LoVo (cell line): ENCODE measurements at regions not wholly inside any gene's neighbourhood (a gene's known extent, or its start where the extent isn't known, plus 50 kb on each side); places are given as distances from the start of the nearest gene placed in this dataset.
A peak's percentile ranks its signal among the peaks of the same experiment; 100 is the strongest.

Experiments used
- DNase-seq: peaks from one replicate; pipeline ENCODE4 v3.0.0-alpha.2; 2016; ENCODE audit warnings: low spot score

DNA sequence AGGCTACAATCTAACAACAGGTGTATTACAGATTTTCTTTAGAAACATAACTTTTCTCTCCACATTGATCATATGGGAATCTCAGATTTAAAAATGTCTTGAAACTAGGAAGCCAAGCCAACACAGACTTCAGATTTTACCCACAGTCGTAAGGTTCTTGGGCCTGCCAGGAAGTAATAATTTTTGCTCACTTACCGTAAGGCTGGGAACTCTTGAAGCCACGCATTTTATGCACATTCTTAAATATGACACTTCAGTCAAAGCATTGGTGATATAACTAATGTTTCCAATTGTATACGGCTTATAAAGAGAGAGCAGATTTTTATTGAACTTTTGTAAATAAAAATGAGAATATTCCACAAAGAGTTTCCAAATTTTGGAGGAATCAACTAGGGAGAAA is 328.9 kb upstream of the TRPC7 start:
- no peak for DNase-seq

DNA sequence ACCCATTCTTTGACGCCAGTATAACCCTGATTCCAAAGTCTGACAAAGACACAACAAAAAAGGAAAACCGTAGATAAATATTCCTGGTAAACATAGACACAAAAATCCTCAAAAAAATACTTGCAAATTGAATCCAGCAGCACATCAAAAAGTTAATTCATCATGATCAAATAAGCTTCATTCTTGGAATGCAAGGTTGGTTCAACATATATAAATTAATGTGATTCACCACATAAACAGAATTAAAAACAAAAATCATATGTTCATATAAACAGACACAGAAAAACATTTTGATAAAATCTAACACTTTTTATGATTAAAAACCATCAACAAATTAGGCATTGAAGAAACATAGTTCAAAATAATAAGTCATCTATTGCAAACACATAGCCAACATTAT is 324.2 kb upstream of the TRPC7 start:
- DNase-seq, result no peak

DNA sequence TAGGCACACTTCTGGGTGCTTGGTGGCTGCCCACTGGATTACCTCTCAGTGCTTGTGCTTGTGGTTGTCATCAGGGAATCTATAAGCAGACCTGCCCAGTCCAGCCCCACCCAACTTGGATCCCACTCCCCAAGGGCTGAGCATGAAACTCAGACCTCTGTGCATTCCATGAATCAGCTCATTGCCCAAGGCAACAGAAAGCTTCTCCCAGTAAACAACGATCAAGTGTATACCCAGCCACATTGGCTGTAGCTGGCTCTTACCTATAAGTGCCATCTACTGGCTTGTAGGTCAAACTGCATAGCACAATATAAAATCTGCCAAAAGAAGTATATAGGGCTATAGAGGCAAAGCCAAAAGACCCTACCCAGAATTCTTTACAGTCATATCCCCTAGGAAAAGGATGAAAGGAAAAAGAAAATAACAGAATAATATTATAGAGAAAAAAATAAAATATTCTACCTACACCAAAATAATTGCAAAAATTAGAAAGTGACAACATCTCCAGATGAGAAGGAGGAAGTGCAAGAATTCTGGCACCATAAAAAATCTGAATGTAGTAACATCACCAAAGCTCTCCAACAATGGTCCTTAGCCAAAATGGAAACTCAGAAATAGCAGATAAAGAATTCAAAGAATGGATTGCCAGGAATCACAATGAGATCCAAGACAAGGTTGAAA is 321.0 kb upstream of the TRPC7 start:
- peak; percentile 45 for DNase-seq

DNA sequence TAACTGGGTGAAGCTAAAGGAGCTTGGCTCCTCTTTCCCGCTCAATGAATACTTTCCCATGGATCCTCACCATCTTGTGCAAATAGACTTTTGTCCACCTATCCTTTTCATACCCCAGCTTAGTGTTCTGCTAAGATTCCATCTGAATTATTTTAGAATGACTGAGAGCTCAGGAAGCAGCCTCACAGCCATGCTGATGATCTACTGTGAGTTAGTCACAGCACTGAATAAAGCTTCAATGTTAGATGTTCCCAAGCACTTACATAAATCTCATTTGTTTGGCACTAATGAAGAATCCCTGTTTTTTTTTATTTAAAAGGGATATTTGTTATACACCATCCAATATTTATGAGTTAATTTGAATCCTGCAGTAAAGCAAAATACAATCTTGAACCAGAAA is 317.6 kb upstream of the TRPC7 start:
- no peak for DNase-seq

DNA sequence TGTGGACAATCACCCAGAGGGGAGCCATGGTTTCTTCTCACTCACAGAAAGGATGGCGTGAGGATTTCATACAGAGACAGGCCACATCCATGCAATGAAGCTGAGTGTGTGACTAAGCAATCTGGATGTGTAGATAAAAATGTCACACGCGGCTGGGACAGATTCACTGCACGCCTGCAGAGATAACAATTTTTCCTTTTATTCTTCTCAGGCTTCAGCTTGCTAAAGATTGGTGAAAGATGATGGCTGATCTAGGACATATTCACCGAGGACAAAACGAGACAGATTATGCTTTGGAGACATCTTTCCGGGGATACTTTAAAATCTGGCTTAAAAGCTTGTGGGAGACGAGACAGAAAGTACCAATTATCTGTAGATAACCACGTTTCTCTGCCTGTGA is 313.9 kb upstream of the TRPC7 start:
- no peak for DNase-seq

DNA sequence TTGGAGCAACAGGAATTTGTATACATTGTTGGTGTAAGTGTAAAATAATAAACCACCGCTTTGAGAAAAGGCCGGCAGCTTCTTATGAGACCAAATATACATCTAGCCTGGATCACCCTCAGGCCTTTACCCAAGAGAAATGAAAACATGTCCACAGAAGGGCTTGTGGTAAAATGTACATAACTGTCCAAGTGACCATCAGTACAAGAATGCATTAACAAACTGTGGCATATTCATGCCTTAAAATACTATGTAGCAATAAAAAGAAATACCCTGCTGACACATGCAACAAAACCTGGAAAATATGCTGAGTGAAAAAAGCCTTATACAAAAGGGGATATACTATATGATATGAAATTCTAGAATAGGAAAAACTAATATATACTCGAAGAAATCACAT is 311.9 kb upstream of the TRPC7 start:
- no peak for DNase-seq

DNA sequence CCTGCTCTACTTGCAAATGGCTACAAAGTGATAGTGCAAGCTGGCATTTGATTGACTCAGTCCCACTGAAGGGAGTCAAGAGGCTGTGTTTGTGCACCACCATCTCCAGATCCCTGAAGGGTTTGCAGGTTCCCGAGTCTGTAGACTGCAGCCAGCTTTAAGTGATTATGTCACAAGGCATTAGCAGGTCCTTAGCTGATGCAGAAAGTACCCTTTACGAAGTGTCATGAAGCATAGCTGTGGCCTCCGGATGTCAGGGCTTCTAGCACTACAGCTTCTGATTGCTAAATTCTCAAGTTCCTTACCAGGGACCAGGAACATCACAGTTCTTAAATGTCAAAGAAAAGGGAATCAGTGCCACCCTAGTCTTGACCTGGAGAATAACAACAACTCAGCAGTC is 311.3 kb upstream of the TRPC7 start:
- no peak for DNase-seq

DNA sequence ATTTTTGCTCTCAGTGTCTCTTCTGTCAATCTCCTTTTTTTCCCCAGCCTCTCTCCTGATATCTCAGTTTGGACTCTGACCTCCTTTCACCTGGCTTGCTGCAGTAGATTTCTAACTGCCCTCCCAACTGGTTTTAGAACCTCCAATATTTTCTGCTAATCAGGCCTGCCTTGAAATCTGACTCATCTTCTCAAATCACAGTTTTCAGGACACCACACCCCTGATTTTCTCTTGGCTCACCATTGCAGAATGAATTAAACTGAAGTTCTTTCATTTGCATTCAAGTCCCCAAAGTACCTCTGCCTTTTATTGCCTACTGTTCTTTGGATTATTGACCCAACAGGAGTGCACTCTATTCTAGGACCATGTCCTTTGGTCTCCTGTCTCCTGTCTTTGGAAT is 310.4 kb upstream of the TRPC7 start:
- peak; percentile 28 for DNase-seq

DNA sequence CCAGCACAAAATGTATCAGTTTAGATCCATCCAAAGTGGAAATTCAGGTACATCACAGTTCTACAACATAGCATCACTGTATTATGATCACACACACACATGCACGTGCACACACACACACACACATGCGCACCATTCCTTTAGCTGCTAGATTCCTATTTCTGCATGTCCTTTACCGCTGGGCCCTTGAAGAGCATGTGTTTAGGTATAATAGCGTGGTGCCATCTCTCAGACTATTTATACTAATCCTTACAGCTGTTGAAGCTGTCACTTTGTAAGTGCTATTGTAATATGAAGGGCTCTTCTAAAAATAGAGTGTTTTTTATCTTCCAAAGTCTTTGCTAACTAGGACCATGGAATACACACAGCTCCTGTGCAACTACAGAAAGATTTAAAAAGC is 308.8 kb upstream of the TRPC7 start:
- DNase-seq, result no peak

DNA sequence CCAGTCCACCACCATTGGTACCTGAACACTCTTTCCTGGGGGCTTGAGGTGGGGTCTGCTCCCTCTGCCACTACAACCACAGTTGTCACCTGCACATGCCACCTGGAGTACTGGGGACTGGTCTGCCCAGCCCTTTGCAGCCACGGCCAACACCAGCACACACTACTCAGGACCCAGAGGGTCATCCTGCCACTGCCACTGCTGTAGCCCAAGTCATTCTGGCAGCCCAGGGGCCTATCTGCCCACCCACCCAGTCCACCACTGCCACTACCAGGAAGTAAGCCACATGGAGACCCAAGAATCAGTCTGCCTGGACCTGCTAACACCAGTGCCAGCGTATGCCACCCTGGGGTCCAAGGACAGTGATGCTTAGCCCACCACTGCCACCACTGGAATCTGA is 302.4 kb upstream of the TRPC7 start:
- DNase-seq, result no peak

DNA sequence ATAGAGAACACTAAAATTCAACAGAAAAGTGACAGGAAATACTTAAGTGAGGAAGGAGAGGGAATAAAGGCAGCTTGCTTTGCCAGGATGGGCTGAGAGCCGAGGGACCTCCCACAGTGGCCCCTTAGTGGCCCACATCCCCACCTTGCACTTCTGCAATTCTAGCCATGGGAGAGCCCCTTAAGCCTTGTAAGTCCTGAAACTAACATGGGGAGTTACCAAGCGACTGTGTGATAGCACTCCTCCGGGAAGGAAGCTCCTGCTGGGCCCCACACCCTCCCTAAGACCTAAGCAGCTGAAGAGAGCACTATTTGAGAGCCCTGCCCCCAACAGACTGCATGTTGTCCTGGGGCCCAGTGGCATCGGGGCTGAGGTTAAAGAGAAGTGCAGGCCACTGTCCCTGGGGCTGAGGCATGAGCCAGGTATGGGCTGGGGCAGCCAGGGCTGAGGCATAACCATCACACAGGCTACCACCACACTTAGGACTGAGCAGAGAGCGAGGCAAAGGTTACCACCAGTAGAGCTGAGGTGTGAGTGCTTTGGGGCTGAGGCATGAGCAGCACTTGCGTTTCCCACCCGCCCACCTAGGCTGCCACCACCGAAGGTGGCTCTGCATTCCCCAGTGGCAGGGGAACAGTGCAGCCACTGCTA is 301.8 kb upstream of the TRPC7 start:
- no peak for DNase-seq

DNA sequence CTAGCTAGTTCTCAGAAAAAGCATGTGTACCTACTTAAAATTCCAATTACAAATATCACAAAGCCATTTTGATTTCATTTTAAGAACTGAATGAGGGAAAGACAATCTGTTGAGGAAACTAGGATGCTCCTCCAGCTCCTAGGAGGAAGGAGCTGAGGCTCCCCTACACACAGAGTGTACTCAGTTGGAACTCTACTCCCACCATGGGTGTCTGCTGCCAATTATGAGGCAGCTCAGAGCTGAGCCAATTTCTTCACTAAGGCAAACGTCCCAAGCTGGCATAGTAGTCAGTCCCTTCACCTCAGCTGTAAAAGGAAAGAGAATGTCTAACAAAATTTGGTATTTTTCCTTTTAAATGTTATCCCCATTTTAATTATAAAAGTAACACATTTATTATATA is 300.0 kb upstream of the TRPC7 start:
- DNase-seq, result no peak

DNA sequence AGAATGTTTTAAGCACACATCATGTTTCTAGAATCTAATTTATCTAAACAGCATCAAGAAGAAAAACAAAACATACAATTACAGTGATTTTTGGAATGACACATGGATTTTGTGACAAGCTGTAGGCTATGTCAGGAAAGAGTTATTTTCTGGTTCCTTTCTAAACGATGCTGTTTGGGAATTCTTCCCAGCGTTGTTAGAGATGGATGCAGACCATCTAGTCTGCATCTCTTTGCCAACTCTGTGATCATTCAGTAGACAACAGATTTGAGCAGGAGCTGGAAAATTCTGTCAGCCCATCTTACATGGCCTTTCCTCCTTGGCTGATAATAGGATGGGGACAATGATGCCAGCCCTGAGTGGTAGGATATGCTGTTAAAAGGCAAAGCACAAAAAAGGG is 295.7 kb upstream of the TRPC7 start:
- DNase-seq, result no peak

DNA sequence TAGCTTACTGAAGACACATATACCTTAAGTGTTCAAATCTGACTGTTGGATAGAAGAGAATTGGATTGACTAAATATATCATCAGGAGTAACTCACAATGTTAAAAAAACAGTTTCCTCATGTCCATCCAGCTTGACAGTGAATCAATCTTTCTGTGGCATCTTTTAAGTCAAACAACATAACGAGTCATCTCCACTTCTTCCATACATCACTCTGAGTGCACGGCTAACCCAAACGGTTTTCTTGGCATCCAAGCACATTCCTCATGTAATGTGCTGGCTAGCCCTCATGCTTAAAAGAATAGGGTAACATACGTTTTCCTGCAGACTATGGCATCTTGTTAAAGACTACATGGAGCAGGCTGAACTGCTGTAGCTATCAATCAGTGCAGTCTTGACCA is 291.5 kb upstream of the TRPC7 start:
- peak; percentile 26 for DNase-seq

DNA sequence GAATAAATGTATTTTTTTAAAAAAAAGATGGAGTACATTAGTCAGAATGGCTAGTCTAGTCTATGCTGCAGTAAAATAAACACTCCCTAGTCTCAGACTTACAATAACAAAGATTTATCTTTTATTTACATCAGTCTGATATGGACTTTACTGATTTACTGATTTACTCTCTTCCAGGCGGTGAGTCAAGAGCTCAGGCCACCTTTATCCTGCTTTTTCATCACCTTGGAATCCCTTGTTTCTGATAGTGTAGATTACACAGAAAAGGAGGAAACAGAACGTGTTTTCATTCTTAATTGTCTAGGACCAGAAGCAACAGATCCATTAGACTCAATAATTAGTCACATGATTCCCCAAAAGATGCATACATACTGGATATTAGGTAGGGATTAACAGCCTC is 290.1 kb upstream of the TRPC7 start:
- DNase-seq, result peak; percentile 67

DNA sequence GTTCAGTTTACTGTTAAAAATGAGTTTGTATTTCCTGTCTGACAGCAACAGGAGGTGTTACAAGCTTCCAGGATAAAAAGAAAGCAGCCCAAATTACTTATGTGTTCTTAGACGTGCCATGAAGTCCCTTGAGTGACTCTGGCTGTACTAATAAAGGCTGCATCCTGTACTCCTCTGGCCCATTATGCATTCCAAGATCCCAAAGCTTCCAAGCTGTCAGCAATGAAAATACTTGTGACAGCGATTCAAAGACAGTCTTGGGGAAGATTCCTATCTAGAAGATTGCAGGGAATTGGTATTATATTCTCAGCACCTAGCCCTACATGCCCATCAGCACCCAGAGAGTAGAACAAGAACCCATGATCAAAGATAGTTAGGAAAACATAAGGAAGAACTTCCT is 281.6 kb upstream of the TRPC7 start:
- DNase-seq, result no peak

DNA sequence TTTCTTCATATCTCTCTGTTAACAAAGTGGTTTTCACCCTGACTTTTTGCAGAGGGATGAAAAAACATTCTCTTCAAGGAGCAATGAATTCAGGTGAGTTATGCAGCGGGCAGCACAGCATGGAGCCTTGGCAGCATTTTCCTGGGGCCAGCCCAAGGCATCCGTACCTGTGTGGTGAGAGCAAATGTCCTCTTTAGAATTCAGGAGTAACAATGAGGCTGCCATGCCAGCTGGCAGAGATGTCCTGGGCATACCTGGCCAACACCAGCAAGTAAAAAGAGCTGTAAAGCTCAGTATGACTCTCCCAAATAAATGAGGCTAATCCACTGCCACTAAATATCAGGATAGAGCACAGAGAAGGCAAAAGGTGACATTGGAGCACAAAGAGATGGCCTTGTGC is 277.6 kb upstream of the TRPC7 start:
- no peak for DNase-seq

DNA sequence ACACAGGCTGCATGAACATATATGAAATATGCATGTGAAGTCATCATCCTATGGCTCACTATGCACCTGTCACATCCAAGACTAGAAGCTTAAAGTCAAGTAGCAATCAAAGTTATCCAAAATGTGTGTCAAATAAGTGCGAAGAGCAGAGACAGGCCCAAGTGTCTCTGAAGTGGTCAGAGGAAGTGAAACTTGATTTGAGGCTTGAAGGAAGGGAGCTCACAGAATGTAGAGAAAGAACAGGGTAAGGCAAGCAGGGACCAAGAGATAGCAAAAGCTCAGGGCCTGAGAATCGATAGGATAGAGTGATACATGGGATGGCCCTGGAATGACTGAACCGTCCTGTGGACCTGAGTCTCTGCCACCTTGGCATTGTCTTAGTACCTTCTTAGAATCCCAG is 274.3 kb upstream of the TRPC7 start:
- no peak for DNase-seq

DNA sequence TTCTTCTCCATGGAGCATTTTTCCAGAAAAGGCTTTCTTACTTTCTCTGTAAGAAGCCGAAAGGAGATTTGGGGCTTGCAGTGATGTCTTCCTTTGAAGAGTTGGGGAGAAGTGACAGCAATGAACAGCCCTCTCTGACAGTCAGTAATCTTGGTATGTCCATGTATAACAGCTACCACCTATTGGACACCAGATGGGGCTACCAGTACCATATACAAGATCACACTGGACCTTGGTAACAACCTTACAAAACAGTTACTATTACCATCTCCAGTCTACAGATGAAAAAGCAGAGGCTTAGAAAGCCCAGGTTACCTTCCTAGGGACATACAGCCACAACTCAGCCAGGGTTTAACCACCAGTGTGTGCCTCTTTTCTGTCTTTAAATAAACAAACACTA is 272.7 kb upstream of the TRPC7 start:
- no peak for DNase-seq

DNA sequence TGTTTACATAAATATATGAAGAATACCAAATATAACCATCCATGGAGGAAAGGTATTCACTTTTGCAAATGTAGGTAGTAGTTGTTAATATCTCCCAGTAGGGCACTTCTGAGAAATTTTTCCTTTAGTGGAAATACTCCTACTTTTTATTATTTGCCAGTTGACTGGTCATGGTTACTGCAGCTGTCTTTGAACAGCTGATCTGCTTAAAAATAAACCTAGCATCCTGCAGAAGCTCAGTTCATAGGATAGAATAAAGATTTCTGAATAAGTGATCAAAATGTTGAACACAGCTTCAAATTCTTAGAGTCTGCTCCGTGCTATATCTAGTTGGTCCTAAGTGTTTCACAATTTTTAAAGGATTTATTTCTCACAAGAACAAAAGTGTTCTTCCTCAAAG is 270.7 kb upstream of the TRPC7 start:
- no peak for DNase-seq

DNA sequence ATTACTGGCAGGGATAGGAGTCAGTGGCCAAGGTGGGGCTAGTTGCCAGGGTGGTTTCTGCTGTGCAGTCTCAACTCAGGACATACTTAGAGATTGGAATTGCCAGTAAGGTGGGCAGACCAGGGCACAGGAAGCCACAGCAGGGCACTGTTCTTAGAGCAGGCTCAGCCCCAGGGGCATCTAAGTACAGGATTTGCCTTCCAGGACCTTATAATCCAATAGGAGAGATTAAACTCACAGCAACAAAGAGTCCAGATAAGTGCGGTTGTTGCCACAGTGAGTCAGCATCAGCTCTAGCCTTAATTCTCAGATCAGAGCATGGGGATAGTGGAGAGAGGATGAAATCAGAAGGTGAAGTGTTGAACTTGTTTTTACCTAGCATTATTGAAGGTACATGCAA is 265.8 kb upstream of the TRPC7 start:
- DNase-seq, result no peak

DNA sequence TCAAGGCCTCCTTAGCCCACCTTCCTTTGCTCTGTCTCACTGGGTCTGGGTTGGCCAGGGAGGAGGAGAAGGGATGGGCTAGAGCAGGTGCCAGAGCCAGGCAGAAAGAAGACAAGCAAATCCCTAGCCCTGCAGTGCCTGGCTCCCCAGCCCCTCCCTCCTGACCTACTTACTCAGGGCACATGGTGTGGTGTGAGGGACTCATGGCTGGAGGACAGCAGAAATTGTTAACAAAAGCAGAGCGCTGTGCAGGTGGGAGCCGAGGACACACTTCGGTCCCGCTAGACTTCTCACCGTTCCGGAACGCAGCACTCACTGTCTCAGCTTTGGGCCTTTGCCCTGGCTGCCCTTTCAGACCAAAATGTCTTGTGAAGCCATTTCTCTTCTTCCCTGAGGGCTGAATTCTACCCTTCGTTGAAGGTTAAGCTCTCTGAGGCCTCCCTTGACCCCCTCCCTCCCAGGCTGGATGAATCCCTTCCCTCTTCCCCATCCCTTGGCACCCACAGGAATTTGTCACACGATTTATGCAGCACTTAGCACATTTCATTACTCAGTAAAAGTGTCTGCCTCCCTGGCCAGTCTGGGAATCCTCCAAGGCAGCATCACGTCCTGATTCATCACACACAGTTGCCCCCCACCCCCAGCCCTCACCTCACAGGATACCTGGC is 263.9 kb upstream of the TRPC7 start:
- no peak for DNase-seq

DNA sequence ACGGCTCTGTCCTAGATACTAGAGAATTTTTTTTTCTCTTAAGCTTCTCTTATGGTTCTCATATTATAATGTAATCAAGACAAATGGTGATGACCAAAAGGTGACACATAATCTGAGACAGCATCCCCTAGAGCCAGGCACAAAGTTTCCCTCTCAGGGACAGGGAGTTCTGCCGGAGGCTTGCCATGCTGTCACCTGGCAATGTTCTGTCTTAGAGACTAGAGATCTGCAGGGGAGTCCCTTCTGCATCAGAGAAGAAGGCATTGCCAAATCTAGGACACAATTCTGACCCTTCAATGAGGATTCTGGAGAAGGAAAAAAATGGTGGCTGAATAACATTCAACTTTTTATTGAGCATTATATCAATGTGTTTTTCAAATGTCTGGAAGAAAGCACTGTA is 261.2 kb upstream of the TRPC7 start:
- DNase-seq, result no peak

DNA sequence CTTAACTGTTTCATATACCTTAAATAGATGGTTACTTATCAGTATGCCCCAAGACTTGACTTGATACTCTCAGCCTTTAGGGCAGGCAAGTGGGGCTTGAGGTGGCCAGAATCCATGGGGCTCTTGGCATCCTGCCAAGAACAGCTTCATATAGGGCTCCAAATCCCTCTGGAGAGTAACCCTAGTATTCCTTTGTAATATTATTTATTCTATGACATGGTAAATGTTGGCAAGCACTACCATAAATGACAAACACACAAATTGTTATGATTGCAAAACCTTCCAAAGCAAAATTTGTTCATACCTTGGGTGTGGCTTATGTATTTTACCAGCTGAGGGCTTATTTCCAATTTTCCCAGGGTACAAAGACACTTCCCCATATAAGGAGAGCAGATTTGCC is 257.4 kb upstream of the TRPC7 start:
- peak; percentile 55 for DNase-seq
